GM13977 (cell line): ENCODE measurements at regions not wholly inside any gene's neighbourhood (a gene's known extent, or its start where the extent isn't known, plus 50 kb on each side); places are given as distances from the start of the nearest gene placed in this dataset.

Experiments
- DNase-seq: peaks from one replicate; pipeline ENCODE4 v3.0.0; 2012; ENCODE audit warnings: low spot score
- CTCF ChIP-seq: IDR thresholded peaks from 2 replicates; pipeline ENCODE4 v1.5.1; 2012; ENCODE audit warnings: mild to moderate bottlenecking, control low read depth; ENCODE audit not compliant: insufficient read depth; ENCODE audit errors: extremely low read depth, missing control alignments
- in situ Hi-C: fragments of 300-500 bp; cut with MboI; formaldehyde crosslinking; loops from one replicate; pipeline ENCODE4 v1.12.0; 2022; ENCODE audit warnings: low sequenced_read_pairs, low pct_unique_long_range_greater_than_20kb, mixed read lengths, inconsistent platforms; ENCODE audit not compliant: unreplicated experiment

- DNase-seq = no peak
- in situ Hi-C loops = loop anchor here (10.0 kb wide), 1 partner anchor 53 kb away; no protein-coding TSS in a partner anchor
- TF ChIP-seq CTCF = no peak
Measured at GRCh38 chr17:27391427-27391826, 64.8 kb upstream of the KSR1 start.

DNA sequence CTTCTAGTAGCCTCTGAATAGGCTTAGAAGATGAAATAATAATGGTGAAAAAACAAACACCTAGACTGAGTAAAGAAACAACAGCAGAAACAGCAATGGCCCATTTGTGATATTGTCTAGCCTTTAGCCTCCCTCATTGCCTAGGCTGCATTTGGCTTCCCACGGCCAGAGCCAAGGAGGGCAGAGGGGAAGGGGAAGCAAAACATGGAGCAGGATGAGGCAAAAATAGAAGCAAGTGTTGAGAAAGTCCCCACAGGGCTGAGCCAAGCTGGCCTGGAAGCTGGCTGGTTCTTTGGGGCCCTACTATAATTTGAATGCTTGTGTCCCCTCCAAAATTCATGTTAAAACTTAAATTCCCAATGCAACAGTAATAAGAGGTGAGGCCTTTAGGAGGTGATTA lies 60.2 kb upstream of the KSR1 start:
- in situ Hi-C loops = loop anchor here (10.0 kb wide), 1 partner anchor 49 kb away; no protein-coding TSS in a partner anchor
- no peak for DNase-seq
- TF ChIP-seq CTCF = no peak

DNA sequence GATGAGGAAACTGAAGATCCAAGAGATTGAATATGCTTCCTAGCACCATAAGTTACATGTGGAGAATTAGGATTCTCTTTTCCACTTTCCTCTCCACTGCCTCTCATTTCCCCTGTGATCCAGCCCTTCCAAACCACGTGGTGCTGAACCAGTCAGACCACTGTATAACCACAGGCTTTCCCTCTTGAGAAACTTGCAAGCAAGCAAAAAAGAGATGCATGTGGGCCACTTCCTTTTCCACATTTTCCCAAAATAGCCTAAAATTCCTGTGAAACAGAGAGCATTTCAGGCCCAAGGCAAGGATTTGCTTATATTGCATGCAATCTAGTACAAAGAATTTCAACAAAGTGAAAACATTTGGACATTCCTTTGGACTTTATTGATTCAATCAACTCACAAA lies 59.3 kb upstream of the KSR1 start:
- in situ Hi-C loops = loop anchor here (10.0 kb wide), 1 partner anchor 48 kb away; no protein-coding TSS in a partner anchor
- no peak for TF ChIP-seq CTCF
- DNase-seq = no peak

DNA sequence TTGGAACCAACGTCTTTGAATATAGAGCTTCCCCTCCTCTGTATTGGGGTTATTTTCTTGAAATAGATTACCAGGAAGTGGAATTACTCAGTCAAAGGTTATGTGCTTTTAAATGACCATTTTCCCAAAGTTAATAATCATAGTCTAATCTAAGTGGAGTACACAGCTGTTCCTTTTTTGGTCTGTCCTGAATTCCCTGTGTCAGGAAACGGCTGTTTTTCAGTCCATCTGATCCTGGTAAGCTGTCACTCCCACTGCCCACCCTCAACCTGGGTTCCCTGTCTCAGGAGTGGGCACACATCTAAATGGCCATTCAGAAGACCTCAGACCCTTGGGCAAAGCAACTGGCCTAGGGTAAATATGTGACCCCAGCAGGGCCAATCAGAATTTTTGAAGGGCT lies 57.6 kb upstream of the KSR1 start:
- in situ Hi-C loops = loop anchor here (10.0 kb wide), 1 partner anchor 46 kb away; no protein-coding TSS in a partner anchor
- TF ChIP-seq CTCF = no peak
- no peak for DNase-seq

DNA sequence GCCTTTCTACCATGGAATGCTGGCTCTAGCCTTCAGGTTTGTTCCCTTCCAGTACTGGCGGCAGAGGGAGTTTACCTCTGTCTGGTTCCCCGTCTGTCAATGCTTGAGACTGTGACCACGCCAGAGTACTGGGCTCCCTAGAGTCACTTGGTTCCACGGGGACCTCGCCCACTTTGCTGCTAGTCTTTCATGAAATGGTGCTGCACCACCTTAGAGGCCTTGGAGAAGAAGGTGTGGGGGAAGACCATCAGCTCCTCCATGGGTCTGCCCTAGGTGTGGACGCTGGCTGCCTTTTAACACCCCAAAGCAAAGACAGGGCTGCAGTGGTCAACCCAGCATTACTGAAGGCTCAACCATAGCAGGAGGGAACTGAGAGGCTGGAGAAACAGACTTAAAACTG lies 55.3 kb upstream of the KSR1 start:
- in situ Hi-C loops = no loop called here
- DNase-seq = no peak
- no peak for TF ChIP-seq CTCF

GRCh38 chr17:27402943-27403342 lies 53.3 kb upstream of the KSR1 start:
- no peak for TF ChIP-seq CTCF
- in situ Hi-C loops = no loop called here
- DNase-seq = no peak
